ENCODE measurements at regions not wholly inside any gene's neighbourhood (a gene's known extent, or its start where the extent isn't known, plus 50 kb on each side); places are given as distances from the start of the nearest gene placed in this dataset.

DNA sequence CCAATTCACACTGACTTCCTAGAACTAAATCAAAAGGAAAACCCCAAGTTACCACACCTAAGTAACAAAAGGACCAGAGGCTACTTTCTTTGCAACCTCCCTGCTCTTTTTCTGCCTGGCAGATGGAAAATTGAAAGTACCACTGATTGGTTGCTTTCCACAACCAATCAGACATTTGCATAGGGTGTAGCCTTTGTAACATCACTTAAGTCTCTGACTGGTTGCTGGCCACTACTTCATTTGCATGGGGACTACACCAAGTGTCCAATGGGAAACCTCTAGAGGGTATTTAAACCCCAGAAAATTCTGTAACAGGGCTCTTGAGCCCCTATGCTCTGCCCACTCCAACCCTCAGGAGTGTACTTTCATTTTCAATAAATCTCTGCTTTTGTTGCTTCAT is 365.0 kb downstream of the LTN1 start (continued):
- TF ChIP-seq, protein P1, sequence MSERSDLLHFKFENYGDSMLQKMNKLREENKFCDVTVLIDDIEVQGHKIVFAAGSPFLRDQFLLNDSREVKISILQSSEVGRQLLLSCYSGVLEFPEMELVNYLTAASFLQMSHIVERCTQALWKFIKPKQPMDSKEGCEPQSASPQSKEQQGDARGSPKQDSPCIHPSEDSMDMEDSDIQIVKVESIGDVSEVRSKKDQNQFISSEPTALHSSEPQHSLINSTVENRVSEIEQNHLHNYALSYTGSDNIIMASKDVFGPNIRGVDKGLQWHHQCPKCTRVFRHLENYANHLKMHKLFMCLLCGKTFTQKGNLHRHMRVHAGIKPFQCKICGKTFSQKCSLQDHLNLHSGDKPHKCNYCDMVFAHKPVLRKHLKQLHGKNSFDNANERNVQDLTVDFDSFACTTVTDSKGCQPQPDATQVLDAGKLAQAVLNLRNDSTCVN (CRISPR knock-in tag; IDR thresholded peaks at IDR 0.05) = no peak

GRCh38 chr21:28627261-28627660 is 365.4 kb downstream of the LTN1 start:
- no TSS peak for BruUV-seq (replicated peaks)
- no peak for FAIRE-seq
- no peak for TF ChIP-seq ETV5 (CRISPR knock-in tag; IDR thresholded peaks at IDR 0.05; ENCODE audit: low read depth)
- TF ChIP-seq, protein P2, sequence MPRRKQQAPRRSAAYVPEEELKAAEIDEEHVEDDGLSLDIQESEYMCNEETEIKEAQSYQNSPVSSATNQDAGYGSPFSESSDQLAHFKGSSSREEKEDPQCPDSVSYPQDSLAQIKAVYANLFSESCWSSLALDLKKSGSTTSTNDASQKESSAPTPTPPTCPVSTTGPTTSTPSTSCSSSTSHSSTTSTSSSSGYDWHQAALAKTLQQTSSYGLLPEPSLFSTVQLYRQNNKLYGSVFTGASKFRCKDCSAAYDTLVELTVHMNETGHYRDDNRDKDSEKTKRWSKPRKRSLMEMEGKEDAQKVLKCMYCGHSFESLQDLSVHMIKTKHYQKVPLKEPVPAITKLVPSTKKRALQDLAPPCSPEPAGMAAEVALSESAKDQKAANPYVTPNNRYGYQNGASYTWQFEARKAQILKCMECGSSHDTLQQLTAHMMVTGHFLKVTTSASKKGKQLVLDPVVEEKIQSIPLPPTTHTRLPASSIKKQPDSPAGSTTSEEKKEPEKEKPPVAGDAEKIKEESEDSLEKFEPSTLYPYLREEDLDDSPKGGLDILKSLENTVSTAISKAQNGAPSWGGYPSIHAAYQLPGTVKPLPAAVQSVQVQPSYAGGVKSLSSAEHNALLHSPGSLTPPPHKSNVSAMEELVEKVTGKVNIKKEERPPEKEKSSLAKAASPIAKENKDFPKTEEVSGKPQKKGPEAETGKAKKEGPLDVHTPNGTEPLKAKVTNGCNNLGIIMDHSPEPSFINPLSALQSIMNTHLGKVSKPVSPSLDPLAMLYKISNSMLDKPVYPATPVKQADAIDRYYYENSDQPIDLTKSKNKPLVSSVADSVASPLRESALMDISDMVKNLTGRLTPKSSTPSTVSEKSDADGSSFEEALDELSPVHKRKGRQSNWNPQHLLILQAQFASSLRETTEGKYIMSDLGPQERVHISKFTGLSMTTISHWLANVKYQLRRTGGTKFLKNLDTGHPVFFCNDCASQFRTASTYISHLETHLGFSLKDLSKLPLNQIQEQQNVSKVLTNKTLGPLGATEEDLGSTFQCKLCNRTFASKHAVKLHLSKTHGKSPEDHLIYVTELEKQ (CRISPR knock-in tag; IDR thresholded peaks at IDR 0.05) = no peak
- no peak for TF ChIP-seq ZNF407 (IDR thresholded peaks at IDR 0.05; ENCODE audit: low read depth)

More at GRCh38 chr21:28627261-28627660, 365.4 kb downstream of the LTN1 start:
- no peaks in the 10 kb centered on the region for H3K79me2 ChIP-seq (ENCODE audit: control insufficient read depth, insufficient read depth, low read length)
- H3K36me3 ChIP-seq (ENCODE audit: control insufficient read depth, insufficient read depth, low read length) = no peaks in the 10 kb centered on the region
- no peaks in the 10 kb centered on the region for H3K4me1 ChIP-seq (replicated peaks in 1 of 2; ENCODE audit: control insufficient read depth in 2 of 2, insufficient read depth in 2 of 2, low read length in 2 of 2)
- H3K4me2 ChIP-seq (ENCODE audit: insufficient read depth, low read length) = no peak overlapping the region
- H3K9me1 ChIP-seq (ENCODE audit: control insufficient read depth, insufficient read depth, low read length) = no peaks in the 10 kb centered on the region
- H3K9me3 ChIP-seq (replicated peaks; ENCODE audit: control insufficient read depth, insufficient read depth, low read depth, low read length) = no peaks in the 10 kb centered on the region
- no peaks in the 10 kb centered on the region for H4K20me1 ChIP-seq (replicated peaks; ENCODE audit: control insufficient read depth, insufficient read depth, low read length)
- 2% methylated on average over 3 of the region's 3 CpGs for WGBS (ENCODE audit: insufficient coverage, low coverage, missing lambda C conversion rate)
- intact Hi-C loops (cut with micrococcal nuclease) (no loop called here), in situ Hi-C loops (cut with MboI) (no loop called here)
- CTCF ChIA-PET (ENCODE audit: low intra/inter-chr PET ratio) = no interaction called here
- POLR2A ChIA-PET = no interaction called here
- H3K9ac ChIP-seq (ENCODE audit: insufficient read depth in 1 of 2, low read depth in 2 of 2, low read length in 2 of 2) = no peak overlapping the region
- no peak overlapping the region for H3K4me3 ChIP-seq
- DNase-seq (ENCODE audit: extremely low read depth in 1 of 4, low spot score in 3 of 4) (no peak), ATAC-seq (no peak)
- H3K27me3 ChIP-seq (ENCODE audit: control insufficient read depth in 2 of 2, insufficient read depth in 2 of 2, low read length in 2 of 2) = no peaks in the 10 kb centered on the region
- no peak overlapping the region for H2AFZ ChIP-seq (ENCODE audit: low read depth, low read length)
- H3K27ac ChIP-seq (ENCODE audit: extremely low read depth, low read depth, low read length) = no peak overlapping the region
